BJ (cell line): ENCODE measurements at regions not wholly inside any gene's neighbourhood (a gene's known extent, or its start where the extent isn't known, plus 50 kb on each side); places are given as distances from the start of the nearest gene placed in this dataset.

Source experiments
- CTCF ChIA-PET: fragments of 350-600 bp; formaldehyde crosslinking; extraction: SDS; loops from one replicate; lab custom pipeline; 2021; ENCODE audit warnings: antibody characterized with exemption, inconsistent platforms; lab: Yijun Ruan, JAX
- POLR2A ChIA-PET: fragments of 300-600 bp; sonication (Branson Sonifier 250); formaldehyde crosslinking; extraction: SDS; loops from one replicate; lab custom pipeline; 2021; ENCODE audit warnings: antibody characterized with exemption; lab: Charles Lee
- DNase-seq: peaks from one replicate; pipeline ENCODE4 v3.0.0-alpha.2; 2011; ENCODE audit warnings: low read depth
- H3K27me3 ChIP-seq: 2 replicates; pipeline ENCODE4 v1.6.0; 2011; ENCODE audit warnings: low read length; ENCODE audit not compliant: control insufficient read depth, insufficient read depth
- H3K36me3 ChIP-seq: 2 replicates; pipeline ENCODE4 v1.5.1; 2011; ENCODE audit warnings: low read length; ENCODE audit not compliant: control insufficient read depth, insufficient read depth
- H3K4me3 ChIP-seq: 2 replicates; pipeline ENCODE4 v1.5.1; 2011; ENCODE audit warnings: low read depth, mild to moderate bottlenecking, control low read depth, low read length
- TF ChIP-seq, protein P1 (sequence below): IDR thresholded peaks from 2 replicates; pipeline ENCODE4 v1.5.1; 2011; ENCODE audit warnings: low read depth, mild to moderate bottlenecking, control low read depth, inconsistent platforms, low read length, moderate library complexity; ENCODE audit not compliant: insufficient read depth

DNA sequence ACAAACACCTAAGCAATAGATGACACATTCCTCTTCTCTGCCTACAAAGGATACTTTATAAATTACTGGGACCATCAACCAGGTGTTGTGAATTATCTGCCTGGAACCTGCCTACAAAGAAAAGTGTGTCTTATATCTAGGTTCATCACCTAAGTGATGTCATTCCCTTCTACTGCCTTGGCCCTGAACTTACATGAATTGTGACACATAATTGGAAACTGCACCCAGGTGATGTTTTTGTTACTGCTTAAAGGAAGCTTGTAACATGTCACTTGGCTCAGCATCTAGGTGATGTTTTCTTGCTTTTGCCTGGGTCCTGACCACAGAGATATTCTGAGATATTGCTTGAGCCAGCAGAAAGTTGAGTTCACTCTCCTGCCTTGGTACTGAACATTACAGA, 870.5 kb upstream of the TSPY4 start:
- H3K36me3 ChIP-seq: no peaks in the 10 kb centered on the region
- ChIA-PET POLR2A (no interaction called here), CTCF (no interaction called here)
- H3K27me3 ChIP-seq: no peaks in the 10 kb centered on the region
- TF ChIP-seq, protein P1, sequence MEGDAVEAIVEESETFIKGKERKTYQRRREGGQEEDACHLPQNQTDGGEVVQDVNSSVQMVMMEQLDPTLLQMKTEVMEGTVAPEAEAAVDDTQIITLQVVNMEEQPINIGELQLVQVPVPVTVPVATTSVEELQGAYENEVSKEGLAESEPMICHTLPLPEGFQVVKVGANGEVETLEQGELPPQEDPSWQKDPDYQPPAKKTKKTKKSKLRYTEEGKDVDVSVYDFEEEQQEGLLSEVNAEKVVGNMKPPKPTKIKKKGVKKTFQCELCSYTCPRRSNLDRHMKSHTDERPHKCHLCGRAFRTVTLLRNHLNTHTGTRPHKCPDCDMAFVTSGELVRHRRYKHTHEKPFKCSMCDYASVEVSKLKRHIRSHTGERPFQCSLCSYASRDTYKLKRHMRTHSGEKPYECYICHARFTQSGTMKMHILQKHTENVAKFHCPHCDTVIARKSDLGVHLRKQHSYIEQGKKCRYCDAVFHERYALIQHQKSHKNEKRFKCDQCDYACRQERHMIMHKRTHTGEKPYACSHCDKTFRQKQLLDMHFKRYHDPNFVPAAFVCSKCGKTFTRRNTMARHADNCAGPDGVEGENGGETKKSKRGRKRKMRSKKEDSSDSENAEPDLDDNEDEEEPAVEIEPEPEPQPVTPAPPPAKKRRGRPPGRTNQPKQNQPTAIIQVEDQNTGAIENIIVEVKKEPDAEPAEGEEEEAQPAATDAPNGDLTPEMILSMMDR: no peak
- DNase-seq: no peak
- H3K4me3 ChIP-seq: no peak overlapping the region

DNA sequence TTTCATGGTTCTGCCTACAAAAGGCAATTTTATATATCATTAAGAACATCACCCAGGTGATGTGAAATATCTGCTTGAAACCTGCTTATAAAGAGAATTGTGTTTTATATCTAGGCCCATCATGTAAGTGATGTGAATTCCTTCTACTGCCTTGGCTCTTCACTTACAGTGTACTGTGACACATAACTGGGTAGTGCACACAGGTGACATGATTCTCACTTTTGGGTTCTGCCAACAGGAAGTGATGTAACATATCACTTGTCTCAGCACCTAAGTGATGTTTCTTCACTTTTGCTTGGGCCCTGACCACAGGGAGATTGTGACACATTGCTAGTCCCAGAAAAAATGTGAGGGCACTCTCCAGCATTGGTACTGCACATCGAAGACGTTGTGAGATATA, 867.0 kb upstream of the TSPY4 start:
- TF ChIP-seq, protein P1: no peak
- no peak for DNase-seq
- H3K4me3 ChIP-seq: no peak overlapping the region
- POLR2A ChIA-PET: no interaction called here
- no peaks in the 10 kb centered on the region for H3K36me3 ChIP-seq
- CTCF ChIA-PET: no interaction called here
- no peaks in the 10 kb centered on the region for H3K27me3 ChIP-seq

DNA sequence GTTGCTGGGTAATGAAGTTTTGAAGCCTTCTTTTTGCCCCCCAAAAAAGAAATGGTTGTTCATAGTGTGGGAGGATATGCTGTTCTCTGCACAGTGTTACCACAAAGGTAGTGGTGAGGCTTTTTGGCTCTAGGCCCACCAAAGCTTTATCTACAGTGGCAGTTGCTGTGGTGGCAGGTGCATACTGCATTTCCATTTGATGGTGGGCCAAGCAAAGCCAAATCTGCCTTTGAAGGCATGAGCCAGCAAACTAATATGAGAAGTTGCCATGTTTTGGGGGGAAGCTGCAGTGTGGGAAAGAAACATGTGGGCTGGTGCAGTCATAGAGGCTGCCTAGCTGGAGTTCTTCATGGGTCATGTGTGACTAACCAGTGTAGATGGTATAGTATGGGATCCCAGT, 858.1 kb upstream of the TSPY4 start:
- POLR2A ChIA-PET: no interaction called here
- H3K27me3 ChIP-seq: no peaks in the 10 kb centered on the region
- CTCF ChIA-PET: no interaction called here

DNA sequence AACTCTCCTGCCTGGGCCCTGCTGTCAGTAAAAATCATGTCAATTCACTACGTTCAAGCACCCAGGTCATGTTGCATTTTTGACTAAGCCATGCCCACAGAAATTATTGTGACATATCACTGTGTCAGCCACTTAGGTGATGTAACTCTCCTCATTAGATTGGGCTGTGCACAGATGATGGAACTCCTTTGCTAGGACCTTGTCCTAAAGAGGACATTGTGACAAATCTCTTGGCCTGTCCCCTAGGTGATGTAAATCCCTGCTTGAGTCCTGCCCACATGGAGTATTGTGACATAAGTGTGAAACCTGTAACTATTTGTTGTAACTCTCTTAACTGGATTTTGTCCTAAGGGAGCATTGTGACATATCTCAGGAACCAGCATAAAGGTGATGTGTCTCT, 848.3 kb upstream of the TSPY4 start:
- H3K4me3 ChIP-seq: no peak overlapping the region
- TF ChIP-seq, protein P1: no peak
- no peak for DNase-seq
- ChIA-PET POLR2A (no interaction called here), CTCF (no interaction called here)
- no peaks in the 10 kb centered on the region for H3K27me3 ChIP-seq
- H3K36me3 ChIP-seq: no peaks in the 10 kb centered on the region

More for the DNA sequence above, 858.1 kb upstream of the TSPY4 start:
- H3K36me3 ChIP-seq: no peaks in the 10 kb centered on the region
- H3K4me3 ChIP-seq: no peak overlapping the region
- DNase-seq: no peak
- TF ChIP-seq, protein P1: no peak

DNA sequence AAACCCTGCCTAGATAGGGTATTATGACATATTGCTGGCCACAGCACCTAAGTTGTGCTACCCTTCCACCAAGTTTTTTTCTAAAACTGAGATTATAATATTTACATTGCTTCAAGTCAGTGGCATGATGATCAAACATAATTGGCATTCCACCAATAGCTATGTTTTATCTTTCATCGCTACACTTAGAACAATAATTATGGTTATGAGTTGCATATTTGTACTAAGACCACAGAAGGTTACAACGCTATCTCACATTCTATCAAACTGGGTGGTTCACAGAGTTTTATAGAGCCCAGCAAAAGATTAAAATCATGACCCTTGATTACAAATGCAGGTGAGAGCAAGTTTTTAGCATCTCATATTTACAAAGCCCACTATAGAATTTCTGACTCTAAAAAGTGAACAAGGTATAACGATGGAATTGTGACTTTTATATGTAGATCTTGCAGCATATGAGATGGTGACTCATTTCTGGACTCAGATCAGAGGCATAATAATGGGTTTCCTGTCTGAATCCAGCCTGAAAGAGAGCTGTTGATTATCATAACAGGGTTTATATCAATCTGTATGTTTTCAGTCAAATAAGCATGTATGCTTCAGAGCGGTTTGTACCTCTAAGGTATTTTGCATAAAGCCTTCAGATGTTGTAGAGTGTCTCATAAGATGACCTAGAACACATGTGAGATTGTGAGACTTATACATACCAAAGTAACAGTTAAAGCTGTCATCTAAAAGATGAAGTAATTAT, 847.2 kb upstream of the TSPY4 start:
- DNase-seq: no peak
- POLR2A ChIA-PET: no interaction called here
- TF ChIP-seq, protein P1: no peak
- Histone ChIP-seq H3K27me3 (no peaks in the 10 kb centered on the region), H3K4me3 (no peak overlapping the region), H3K36me3 (no peaks in the 10 kb centered on the region)
- CTCF ChIA-PET: no interaction called here
